GM18498 (cell line): ENCODE measurements at regions not wholly inside any gene's neighbourhood (a gene's known extent, or its start where the extent isn't known, plus 50 kb on each side); places are given as distances from the start of the nearest gene placed in this dataset.
"Not testable (repeated sequence)": the region's sequence is repeated elsewhere in the genome, so short reads cannot be mapped to it uniquely, and the experiment has no call there.

Experiments
- ATAC-seq: cut with Tn5 transposase; IDR thresholded peaks from one replicate; pipeline ENCODE4 v1.9.1; 2021; ENCODE audit warnings: mild to moderate bottlenecking, moderate library complexity; ENCODE audit not compliant: unreplicated experiment

DNA sequence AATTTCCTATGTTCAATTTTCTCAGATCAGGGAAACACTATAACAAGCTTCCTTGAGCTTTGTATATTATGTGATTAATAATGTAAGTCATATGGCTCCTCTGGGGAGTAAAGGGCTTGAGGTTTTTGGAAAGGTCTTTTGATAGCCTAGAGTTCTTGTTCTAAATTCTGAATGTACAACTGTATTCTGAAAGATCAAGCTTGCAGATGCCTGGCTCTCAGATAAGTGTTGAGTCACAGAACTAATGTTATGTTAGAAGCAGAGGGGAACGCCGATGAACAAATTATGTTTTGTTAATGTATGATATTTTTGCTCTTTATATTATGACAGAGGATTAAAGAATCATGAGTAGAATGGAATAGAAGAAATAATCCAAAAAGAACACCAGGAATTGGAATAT lies 170.1 kb downstream of the RPRM start:
- no peak for ATAC-seq

DNA sequence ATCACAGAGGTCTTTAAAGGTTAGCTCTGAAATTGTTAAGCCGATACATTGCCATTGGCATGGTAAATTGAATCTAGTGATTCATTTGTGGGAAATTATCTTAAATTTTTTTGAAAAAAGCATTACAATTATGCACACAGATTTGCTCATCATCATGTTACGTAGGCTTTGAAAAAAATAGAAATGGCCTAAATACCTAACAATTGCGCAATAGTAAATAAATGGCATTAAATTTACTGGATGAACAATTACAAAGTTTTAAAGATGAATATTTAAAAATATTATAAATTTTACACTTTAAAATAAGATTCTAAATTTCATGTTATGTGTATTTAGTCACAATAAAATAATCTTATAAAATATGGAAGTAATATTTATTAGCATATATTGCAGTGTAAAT lies 171.3 kb downstream of the RPRM start:
- no peak for ATAC-seq

DNA sequence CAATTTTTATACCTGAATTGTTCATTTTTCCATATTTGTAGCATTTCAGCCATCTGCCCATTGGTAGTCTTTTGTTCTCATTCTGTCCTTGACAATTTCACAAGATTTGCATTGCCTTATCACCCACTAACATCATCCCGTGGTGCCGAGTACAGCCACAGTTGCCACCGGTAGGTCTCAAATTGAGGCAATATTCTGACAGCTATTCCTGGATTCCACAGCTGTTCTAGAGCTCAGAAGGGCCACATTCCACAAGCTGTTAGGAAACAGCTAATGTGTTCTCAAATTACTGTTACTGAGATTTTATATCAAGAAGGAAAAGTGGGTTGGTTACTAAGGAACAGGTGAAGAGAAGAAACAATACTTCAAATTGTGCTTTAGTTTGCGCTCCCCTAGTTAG lies 178.8 kb downstream of the RPRM start:
- no peak for ATAC-seq

DNA sequence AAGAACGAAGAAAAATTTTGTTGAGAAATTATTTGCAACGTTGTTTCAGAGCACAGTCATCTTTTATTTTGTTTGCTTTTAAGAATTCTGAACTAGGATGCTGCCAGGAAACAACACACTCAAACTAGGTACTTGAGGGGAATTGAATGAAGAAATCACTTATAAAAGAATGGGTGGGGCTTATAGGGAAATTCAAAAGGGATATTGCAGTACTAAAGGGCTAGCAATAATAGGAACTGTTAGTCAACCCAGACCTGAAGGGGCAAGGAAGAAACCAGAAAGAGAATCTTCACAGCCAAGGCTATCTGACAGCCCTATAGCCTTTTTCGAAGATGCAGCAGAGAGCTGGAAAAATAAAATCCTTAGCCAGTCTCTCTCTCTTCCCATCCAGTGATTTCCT lies 179.3 kb downstream of the RPRM start:
- ATAC-seq, result no peak

DNA sequence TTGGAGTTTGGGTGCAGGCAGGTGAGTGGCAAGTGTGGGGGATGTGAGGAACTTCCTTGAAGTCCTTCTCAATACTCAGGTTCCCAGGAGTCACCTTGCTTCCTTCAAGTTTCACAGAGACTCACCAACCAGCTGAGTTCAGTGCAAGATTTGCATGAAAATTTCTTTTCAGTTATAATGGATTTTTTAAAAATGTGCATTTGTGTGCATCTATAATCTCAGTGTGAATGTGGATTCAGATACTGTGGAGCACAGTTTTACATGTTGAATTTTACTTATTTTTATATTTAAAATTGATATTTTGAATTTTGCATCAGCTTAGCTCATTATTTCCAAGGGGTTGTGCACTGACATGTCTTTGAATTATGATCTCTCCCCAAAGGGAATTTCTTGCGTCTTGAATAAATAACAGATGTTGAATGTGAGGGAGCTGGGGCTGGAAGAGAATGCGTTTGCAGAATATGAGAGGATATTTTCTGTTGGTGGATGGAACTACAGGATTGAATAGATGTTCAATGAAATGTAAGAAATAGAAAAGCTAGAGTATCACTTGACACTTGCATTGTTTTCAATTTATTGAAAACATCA lies 184.3 kb downstream of the RPRM start:
- ATAC-seq, result no peak

DNA sequence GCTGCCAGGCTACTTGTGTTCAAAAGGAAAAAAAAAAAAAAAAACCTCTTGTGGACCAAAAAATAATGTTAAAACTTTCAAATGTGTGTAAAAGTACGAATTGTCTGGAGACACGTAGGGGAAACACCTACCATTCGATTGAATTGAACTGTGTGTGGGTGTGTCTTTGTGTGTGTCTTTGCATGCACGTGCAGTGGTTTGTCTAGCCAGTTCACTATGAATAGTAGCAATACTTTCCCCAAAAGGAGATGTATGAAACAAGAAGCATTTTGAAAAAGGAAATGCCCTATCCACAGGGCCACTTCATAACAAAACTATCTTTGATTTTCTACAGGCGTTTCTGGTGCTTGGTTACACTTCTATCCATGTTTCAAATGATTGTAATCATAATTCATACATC lies 186.8 kb downstream of the RPRM start:
- ATAC-seq, result no peak

DNA sequence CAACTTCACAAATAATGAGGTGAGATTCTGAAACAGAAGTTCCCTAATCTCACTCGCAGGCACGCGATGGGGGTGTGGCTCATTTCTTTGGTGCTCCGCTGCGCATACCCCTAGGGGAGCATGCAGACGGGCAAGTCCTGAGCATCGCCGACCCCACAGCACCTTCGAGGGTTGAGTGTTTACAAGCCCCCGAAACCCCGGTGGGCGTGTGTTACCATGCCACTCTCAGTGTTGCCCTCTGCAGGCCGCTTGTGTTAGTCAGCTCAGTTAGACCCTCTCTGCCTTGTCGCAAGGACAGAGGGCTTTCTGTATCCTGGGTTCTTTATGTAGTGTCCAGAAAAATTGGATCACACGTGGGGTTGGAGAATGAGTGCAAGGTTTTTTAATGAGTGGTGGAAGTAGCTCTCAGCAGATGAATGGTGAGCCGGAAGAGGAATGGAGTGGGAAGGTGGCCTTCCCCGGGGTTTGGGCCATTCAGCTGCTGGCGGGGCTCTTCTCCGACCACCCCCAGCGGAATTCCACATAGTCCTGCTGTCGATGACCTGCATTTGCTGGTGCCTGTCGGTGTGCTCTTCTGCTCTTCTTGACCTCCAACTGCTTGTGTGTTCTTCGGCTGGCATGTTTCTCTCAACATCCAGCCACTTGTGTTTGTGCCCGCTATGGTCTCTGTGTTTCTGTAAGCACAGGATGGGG lies 191.3 kb downstream of the RPRM start:
- peak; percentile 59 for ATAC-seq

DNA sequence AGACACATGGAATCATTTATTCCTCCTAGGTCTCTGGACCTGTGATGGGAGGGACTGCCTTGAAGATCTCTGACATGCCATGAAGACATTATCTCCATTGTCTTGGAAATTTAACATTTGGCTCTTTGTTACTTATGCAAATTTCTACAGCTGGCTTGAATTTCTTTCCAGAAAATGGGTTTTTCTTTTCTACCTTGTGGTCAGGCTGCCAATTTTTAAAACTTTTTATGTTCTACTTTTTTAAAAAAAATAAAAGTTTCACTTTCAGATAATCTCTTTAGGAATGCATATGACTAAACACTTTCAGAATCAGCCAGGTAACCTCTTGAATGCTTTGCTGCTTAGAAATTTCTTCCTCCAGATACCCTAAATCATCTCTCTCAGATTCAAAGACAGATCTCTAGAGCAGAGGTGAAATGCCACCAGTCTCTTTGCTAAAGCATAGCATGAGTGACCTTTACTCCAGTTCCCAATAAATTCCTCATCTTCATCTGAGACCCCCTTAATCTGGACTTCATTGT lies 209.6 kb downstream of the RPRM start:
- no peak for ATAC-seq

DNA sequence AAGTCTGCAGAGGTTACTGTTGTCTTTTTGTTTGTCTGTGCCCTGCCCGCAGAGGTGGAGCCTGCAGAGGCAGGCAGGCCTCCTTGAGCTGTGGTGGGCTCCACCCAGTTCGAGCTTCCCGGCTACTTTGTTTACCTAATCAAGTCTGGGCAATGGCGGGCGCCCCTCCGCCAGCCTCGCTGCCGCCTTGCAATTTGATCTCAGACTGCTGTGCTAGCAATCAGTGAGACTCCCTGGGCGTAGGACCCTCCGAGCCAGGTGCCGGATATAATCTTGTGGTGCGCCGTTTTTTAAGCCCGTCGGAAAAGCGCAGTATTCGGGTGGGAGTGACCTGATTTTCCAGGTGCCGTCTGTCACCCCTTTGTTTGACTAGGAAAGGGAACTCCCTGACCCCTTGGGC lies 221.7 kb downstream of the RPRM start:
- ATAC-seq, result not testable (repeated sequence)

DNA sequence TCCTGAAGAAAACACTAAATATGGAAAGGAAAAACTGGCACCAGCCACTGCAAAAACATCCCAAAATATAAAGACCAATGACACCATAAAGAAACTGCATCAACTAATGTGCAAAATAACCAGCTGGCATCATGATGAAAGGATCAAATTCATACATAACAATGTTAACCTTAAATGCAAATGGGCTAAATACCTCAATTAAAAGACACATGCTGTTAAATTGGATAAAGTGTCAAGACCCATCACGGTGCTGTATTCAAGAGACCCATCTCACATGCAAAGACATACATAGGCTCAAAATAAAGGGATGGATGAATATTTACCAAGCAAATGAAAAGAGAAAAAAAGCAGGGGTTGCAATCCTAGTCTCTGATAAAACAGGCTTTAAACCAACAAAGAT lies 231.9 kb downstream of the RPRM start:
- not testable (repeated sequence) for ATAC-seq

DNA sequence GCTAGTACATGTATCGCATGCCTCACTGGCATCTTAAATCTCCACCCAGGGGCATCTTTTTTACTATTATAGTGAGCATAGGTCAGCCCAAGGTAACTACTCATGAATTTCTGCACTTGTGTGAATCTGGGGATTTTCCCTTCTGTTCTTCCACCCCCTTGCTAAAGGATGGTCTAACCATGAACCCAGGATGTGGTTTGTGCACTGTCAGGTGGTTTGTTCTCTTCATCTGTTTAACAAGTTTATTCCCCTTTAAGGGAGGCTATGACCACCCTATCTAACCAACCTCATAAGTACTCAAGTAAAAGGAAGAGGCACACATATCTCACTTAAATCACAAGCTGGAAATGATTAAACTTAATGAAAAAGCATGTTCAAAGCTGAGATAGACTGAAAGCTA lies 243.0 kb downstream of the RPRM start:
- ATAC-seq, result peak; percentile 79

DNA sequence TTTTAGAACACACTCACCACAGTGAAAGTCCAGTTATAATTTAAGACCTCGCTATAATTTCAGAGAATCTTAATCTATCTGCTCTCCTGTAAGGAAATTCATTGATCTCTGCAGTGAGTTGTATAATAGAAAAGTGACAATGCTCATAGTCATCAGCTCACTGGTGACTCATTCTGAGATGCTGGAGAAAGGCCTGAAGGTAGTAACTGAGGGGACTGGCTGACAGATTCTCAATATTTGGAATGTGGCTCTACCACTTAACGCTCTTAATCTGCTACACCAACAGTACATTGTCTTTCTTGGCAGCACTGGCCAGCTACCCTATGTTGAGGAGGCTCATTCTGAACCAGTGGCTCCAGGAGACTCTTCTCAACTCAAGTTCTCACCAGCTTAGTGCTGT lies 246.1 kb downstream of the RPRM start:
- no peak for ATAC-seq

DNA sequence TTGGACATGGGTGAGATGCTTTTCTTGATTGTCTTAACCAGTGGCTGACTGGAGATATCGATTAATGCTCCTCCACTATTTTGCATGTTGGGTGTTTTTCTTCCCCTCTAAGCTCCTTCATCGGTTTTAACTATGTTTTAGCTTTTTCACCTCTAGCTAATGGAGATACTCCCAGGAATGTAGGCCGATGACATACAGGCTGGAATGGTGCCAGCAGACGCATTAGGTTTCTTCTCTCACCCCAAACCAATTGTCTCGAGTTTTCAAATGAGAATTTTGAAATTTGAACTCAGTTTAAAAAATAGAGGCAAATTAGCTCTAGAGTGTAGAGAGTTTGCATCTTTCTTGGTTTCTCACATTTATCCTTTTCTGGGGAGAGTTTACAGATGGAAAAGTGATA lies 247.6 kb downstream of the RPRM start:
- no peak for ATAC-seq

DNA sequence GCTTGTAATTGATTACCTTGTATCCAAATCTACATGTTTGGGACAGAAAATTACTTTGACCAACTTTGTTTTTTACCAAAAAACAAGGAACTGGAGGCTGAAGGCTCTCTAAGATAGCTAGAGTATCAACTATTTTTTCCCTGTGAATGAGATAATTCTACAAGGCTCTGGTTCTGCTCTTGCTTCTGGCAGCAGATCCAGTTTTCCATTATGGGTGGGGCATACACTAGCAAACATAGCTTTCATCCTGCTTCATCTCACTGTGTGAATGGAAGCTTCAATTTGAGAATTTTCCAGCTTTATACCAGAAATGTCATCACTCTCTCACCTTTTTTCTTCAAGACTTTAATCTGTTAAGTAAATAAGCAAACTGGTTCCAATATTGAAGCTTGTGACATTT lies 249.7 kb downstream of the RPRM start:
- ATAC-seq, result no peak

DNA sequence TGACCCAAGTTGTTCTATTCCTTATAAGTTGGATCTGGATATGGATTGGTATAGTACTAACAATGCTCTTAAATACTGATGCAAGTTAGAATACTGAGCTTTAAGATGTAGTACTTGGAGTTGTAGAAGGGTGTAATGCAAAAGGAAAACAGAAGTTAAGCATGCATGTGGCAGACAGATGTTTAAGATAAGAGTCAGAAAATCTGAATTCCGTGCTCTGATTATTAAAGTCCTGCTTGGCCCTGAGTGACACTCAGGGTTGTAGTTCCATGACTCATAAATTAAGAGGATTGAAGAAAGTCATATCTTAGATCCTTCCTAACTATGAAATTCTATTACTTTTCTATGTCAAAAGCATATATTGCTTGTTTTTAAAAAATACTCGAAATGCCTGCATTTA lies 250.6 kb downstream of the RPRM start:
- no peak for ATAC-seq

DNA sequence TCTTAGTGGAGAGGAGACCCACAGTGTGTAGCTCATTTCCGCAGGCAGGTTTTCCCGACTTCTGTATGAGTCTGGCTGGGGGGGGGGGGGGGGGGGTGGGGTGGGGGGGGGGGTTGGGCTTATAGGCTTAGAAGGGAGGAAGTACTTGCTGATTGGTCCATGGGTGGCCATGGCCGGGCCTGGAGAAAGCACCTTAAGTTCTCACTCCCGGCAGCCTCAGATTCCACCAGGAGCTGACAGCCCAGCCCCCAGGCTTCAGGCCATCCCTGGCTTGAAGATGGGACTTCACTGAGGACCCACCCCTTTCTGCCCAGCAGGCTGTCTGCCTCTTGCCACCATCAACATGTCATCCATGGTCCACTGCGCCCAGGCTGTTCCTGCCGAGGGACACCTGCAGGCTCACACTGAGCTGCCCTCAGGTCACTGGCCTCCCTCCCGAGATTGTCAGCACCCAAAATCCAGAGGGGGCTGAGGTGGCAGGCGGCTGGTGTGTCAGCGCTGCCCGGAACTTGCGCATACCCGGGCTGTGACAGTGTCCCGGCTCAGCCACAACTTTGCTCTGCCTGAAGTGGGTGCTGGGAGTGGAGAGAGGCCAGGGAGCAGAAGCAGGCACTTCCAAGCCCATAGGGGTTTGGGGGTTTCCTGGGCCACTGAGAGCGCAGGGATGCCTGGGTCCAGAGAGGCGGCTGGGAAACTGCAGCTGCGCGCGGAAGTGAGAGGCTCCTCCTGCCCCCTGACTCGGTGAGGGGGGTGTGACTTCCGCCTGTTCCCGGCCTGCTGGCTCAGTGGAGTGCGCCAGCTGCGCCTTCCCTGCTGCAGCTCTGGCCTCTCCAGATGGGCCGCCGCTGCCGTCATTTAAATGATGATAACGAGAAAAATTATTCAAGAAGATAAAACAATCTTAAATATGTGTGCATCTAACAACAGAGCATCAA lies 256.1 kb downstream of the RPRM start:
- no peak for ATAC-seq

DNA sequence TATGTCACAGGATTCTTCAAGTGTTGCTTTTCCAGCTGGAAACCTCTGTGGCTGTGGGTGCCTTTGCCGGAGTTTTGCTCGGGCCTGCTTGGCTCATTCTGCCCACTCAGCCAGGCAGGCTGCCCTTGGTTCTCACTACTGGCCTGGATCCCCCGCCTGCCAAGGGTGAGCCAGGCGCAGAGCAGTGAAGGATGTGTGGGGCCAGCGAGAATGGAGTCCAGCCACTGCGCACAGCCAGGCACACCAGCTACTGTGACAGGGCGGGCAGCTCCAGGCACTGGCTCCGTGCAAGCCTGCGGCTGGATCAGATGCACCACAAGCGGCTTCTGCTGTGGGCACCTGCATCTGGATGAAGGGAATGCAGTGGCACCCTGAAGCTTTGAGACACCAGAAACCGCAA lies 257.1 kb downstream of the RPRM start:
- ATAC-seq, result no peak

DNA sequence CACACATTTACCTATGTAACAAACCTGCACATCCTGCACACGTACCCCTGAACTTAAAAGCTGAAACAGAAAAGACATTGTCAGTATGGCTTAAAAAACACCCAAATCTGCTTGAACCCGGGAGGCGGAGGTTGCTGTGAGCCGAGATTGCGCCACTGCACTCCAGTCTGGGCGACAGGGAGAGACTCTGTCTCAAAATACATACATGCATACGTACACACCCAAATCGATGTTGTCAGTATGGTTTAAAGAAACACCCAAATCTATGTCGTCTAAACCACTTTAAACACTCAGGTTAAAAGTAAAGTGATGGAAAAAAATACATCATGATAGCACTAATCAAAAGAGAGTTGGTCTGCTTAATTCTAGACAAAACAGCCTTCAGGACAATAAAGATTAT lies 257.5 kb downstream of the RPRM start:
- no peak for ATAC-seq

DNA sequence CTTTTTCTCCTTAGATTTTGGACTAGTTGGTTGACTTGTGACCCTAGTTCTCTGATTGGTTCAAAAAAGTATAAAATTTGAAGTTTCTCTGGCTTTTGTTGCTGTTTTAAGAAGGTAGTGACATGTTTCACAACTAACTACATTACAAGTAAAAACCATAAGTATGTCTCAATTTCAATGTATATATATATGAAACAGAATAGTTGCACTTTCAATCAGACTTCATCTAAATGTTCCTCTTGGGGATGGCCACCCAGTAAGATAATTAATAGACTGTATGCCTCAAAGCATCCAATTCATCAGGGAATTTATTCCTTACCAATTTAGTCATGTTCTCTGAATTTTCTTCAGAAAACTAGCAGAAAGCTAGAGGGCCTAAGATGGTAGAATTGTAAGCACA lies 259.7 kb downstream of the RPRM start:
- no peak for ATAC-seq

DNA sequence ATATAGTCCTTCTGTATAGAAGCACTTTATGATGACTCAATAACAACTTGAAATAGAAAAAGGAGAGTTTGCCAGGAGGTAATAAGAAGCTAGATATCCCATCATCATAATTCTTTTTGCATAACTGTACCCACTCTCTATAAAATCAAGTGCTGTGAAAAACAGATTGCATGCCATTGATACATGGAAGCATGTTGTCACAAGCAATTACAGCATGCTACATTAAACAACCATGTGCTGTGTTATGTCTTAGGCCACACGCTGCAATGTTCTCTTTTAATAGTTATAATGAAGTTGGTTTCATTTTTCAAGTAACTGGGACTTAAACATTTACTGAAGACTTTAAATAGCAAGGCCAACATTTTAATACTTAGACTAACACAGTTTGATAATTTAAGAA lies 264.2 kb downstream of the RPRM start:
- ATAC-seq, result no peak

DNA sequence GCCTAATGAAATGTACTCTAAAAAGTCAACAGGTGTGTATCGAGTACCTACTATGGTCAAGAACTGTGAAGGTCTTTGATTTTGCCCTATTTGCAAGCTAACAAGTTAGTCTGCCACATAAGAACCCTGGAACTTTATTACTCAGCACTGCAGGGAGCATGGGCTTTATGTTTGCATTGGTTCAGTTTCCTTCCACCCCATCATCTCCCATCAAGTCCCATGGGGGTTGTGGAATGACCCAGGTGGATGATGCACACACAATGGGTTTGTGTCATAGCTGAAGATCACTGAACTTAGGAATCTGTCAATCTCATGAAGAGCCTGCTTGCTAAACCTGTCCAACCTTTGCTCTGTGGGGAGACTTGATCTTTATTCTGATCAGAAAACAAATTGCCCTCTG lies 265.5 kb downstream of the RPRM start:
- no peak for ATAC-seq
